CD8-positive, alpha-beta memory T cell (primary cell): ENCODE measurements at regions not wholly inside any gene's neighbourhood (a gene's known extent, or its start where the extent isn't known, plus 50 kb on each side); places are given as distances from the start of the nearest gene placed in this dataset.
"Not testable (repeated sequence)": the region's sequence is repeated elsewhere in the genome, so short reads cannot be mapped to it uniquely, and the experiment has no call there.

Experiments used
- CTCF ChIA-PET: fragments of 350-600 bp; sonication (Branson Sonifier 250); formaldehyde crosslinking; loops from one replicate; lab custom pipeline; 2021; ENCODE audit warnings: antibody characterized with exemption; lab: Charles Lee
- POLR2A ChIA-PET: fragments of 350-600 bp; sonication (Branson Sonifier 250); formaldehyde crosslinking; loops from one replicate; lab custom pipeline; 2021; ENCODE audit warnings: antibody characterized with exemption; lab: Charles Lee
- DNase-seq, 5 donors: peaks; one replicate each; pipeline versions ENCODE4 v3.0.0 to v3.0.0-alpha.2; 2020 to 2022; ENCODE audit warnings: mixed read lengths in 1 of 5
- H3K27ac ChIP-seq: one replicate; pipeline ENCODE4 v1.7.0; 2013; ENCODE audit warnings: low read depth, mild to moderate bottlenecking, low read length, moderate library complexity
- H3K27me3 ChIP-seq: 2 replicates; pipeline ENCODE4 v1.7.0; 2013; ENCODE audit warnings: low read length, mild to moderate bottlenecking; ENCODE audit not compliant: insufficient read depth, poor library complexity, severe bottlenecking
- H3K36me3 ChIP-seq: 2 replicates; pipeline ENCODE4 v1.7.0; 2013; ENCODE audit warnings: mild to moderate bottlenecking, low read length, moderate library complexity; ENCODE audit not compliant: insufficient read depth
- H3K4me1 ChIP-seq: 2 replicates; pipeline ENCODE4 v1.7.0; 2013; ENCODE audit warnings: mild to moderate bottlenecking, low read length, moderate library complexity; ENCODE audit not compliant: insufficient read depth
- H3K4me3 ChIP-seq: 2 replicates; pipeline ENCODE4 v1.7.0; 2013; ENCODE audit warnings: mild to moderate bottlenecking, low read length
- H3K9me3 ChIP-seq: 2 replicates; pipeline ENCODE4 v1.7.0; 2013; ENCODE audit warnings: mild to moderate bottlenecking, low read length
- H3K27ac Mint-ChIP-seq, 8 donors: one replicate each; pipeline ENCODE4 v1.8.0; 2020 to 2021; ENCODE audit warnings: mixed read lengths in 8 of 8, mild to moderate bottlenecking in 6 of 8, inconsistent platforms in 3 of 8, moderate library complexity in 3 of 8
- H3K27me3 Mint-ChIP-seq, 2 donors: one replicate each; pipeline ENCODE4 v1.8.0; 2020 to 2021; ENCODE audit warnings: mixed read lengths in 2 of 2, mild to moderate bottlenecking in 1 of 2, moderate library complexity in 1 of 2
- H3K36me3 Mint-ChIP-seq, 3 donors: one replicate each; pipeline ENCODE4 v1.8.0; 2020 to 2021; ENCODE audit warnings: mixed read lengths in 3 of 3, inconsistent platforms in 1 of 3, mild to moderate bottlenecking in 1 of 3
- H3K4me1 Mint-ChIP-seq, 3 donors: one replicate each; pipeline ENCODE4 v1.8.0; 2020 to 2021; ENCODE audit warnings: mixed read lengths in 3 of 3, inconsistent platforms in 1 of 3, mild to moderate bottlenecking in 1 of 3
- H3K4me3 Mint-ChIP-seq, 7 donors: one replicate each; pipeline ENCODE4 v1.8.0; 2020 to 2021; ENCODE audit warnings: mixed read lengths in 7 of 7, mild to moderate bottlenecking in 6 of 7, moderate library complexity in 4 of 7, inconsistent platforms in 2 of 7
- H3K9me3 Mint-ChIP-seq, 5 donors: one replicate each; pipeline ENCODE4 v1.8.0; 2020 to 2022; ENCODE audit warnings: mixed read lengths in 5 of 5, mild to moderate bottlenecking in 3 of 5, moderate library complexity in 2 of 5, inconsistent platforms in 1 of 5

DNA sequence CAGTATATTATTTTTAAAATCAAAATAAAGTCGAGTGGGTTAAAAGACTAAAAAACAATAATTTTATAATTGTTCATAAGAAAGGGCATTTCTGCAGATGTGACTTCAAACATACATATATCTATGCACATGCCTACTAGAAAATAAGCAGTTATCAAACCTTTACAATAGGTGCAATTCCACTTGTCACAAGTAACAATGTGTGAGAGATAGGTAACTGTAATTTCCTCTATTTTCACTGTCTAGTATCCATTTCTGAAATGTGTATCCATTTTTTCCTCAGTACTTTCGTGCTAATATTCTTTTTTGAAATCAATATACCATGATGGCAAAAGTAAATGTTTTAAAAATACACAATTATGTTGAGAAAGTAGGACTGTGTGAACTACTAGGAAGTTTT lies 96.9 kb upstream of the GNAI1 start:
- no peaks in the 10 kb centered on the region for H3K36me3 Mint-ChIP-seq
- H3K9me3 Mint-ChIP-seq, result peaks cover 0 to 13% (median 8%) of the 10 kb centered on the region in 5 donors
- no peak overlapping the region for H3K27ac Mint-ChIP-seq
- no peaks in the 10 kb centered on the region for H3K27me3 Mint-ChIP-seq
- H3K27me3 ChIP-seq, result no peaks in the 10 kb centered on the region
- CTCF ChIA-PET, result no interaction called here
- H3K9me3 ChIP-seq, result no peaks in the 10 kb centered on the region
- H3K36me3 ChIP-seq, result no peaks in the 10 kb centered on the region
- H3K4me3 ChIP-seq, result no peak overlapping the region
- H3K27ac ChIP-seq, result no peak overlapping the region
- H3K4me1 Mint-ChIP-seq, result no peaks in the 10 kb centered on the region
- POLR2A ChIA-PET, result no interaction called here
- no peak for DNase-seq
- H3K4me1 ChIP-seq, result no peaks in the 10 kb centered on the region
- H3K4me3 Mint-ChIP-seq, result no peak overlapping the region

DNA sequence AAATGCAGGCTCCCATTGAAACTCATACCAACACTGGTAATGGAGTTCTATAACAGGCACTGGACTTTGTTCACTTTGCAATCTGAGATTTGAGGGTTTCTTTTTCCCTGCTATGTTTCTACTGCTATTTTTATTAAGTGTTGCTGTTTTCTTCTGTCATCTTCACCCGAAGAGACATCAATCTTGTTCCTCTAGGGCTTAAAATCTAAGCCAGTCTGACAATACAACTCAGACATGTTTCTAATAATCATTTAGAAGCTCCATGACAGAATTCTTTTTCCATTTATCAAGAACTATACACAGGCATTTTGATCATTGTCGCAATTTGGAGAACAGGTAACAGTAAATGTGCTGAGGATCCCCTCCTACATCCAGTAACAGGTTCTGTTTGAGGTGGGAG lies 98.5 kb upstream of the GNAI1 start:
- H3K36me3 ChIP-seq, result no peaks in the 10 kb centered on the region
- no peaks in the 10 kb centered on the region for H3K4me1 ChIP-seq
- CTCF ChIA-PET, result no interaction called here
- H3K4me3 ChIP-seq, result no peak overlapping the region
- no peaks in the 10 kb centered on the region for H3K4me1 Mint-ChIP-seq
- no peak overlapping the region for H3K27ac Mint-ChIP-seq
- no peaks in the 10 kb centered on the region for H3K27me3 Mint-ChIP-seq
- H3K27ac ChIP-seq, result no peak overlapping the region
- no peaks in the 10 kb centered on the region for H3K36me3 Mint-ChIP-seq
- no peaks in the 10 kb centered on the region for H3K27me3 ChIP-seq
- peaks cover 2 to 11% (median 6%) of the 10 kb centered on the region in 5 donors for H3K9me3 Mint-ChIP-seq
- no peak for DNase-seq
- H3K9me3 ChIP-seq, result no peaks in the 10 kb centered on the region
- POLR2A ChIA-PET, result no interaction called here
- no peak overlapping the region for H3K4me3 Mint-ChIP-seq

DNA sequence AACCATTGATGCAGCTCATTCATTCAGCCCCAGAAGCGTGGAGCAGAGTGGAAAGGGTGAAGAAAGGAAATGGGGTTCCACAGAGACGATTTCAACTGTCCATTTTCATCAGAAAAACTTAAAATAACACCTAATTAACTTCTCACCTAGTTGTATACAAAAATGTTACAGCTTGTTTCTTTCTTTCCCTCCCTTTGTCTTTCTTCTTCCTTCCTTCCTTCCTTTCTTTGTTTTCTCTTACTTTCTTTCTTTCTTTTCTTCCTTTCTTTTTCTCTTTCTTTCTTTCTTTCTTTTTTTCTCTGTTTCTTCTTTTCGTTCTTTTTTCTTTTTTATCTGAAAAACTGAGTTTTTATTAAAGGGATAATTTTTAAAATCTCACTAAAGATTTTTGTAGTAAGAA lies 105.9 kb upstream of the GNAI1 start:
- ChIA-PET CTCF (no interaction called here), POLR2A (no interaction called here)
- no peaks in the 10 kb centered on the region for H3K4me1 Mint-ChIP-seq

GRCh38 chr7:80027611-80028173 lies 106.9 kb upstream of the GNAI1 start:
- no peak overlapping the region for H3K27ac ChIP-seq
- no peak overlapping the region for H3K4me3 ChIP-seq
- H3K4me1 ChIP-seq, result no peaks in the 10 kb centered on the region
- Mint-ChIP-seq H3K36me3 (no peaks in the 10 kb centered on the region), H3K27ac (no peak overlapping the region), H3K4me3 (no peak overlapping the region), H3K27me3 (no peaks in the 10 kb centered on the region), H3K4me1 (no peaks in the 10 kb centered on the region), H3K9me3 (peaks cover 4 to 23% (median 10%) of the 10 kb centered on the region in 5 donors)
- no peak for DNase-seq
- POLR2A ChIA-PET, result no interaction called here
- no peaks in the 10 kb centered on the region for H3K27me3 ChIP-seq
- CTCF ChIA-PET, result no interaction called here
- H3K9me3 ChIP-seq, result no peaks in the 10 kb centered on the region
- no peaks in the 10 kb centered on the region for H3K36me3 ChIP-seq

More for the DNA sequence above, 105.9 kb upstream of the GNAI1 start:
- DNase-seq, result no peak
- Histone ChIP-seq H3K4me3 (no peak overlapping the region), H3K36me3 (no peaks in the 10 kb centered on the region), H3K27me3 (no peaks in the 10 kb centered on the region), H3K4me1 (no peaks in the 10 kb centered on the region), H3K27ac (no peak overlapping the region), H3K9me3 (no peaks in the 10 kb centered on the region)
- no peaks in the 10 kb centered on the region for H3K36me3 Mint-ChIP-seq
- no peaks in the 10 kb centered on the region for H3K27me3 Mint-ChIP-seq
- peaks cover 4 to 16% (median 6%) of the 10 kb centered on the region in 5 donors for H3K9me3 Mint-ChIP-seq
- no peak overlapping the region for H3K4me3 Mint-ChIP-seq
- H3K27ac Mint-ChIP-seq, result no peak overlapping the region

DNA sequence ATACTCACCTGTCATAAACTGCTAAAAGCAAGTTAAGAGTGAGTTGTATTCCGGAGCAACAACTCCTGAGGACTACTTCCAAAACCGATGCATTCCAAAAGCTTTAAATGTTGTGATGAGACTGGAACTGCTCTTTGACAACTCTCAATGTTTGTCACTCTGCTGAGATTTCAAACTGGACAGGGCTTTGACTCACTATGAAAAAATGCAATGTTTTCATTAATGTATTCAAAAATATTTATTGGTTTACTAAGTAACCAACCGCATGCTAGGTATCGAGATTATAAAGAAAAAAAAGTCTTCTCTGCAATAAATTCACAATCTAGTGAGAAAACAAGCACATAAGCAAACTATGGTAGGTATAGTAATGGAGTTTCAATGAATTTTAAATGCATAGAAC lies 107.9 kb upstream of the GNAI1 start:
- H3K4me3 ChIP-seq, result no peak overlapping the region
- H3K4me1 ChIP-seq, result no peaks in the 10 kb centered on the region
- no peaks in the 10 kb centered on the region for H3K27me3 ChIP-seq
- ChIA-PET CTCF (no interaction called here), POLR2A (no interaction called here)
- Mint-ChIP-seq H3K36me3 (no peaks in the 10 kb centered on the region), H3K27me3 (no peaks in the 10 kb centered on the region), H3K27ac (no peak overlapping the region), H3K9me3 (peaks cover 9 to 25% (median 12%) of the 10 kb centered on the region in 5 donors), H3K4me3 (no peak overlapping the region), H3K4me1 (no peaks in the 10 kb centered on the region)
- H3K36me3 ChIP-seq, result no peaks in the 10 kb centered on the region
- DNase-seq, result no peak
- no peak overlapping the region for H3K27ac ChIP-seq
- H3K9me3 ChIP-seq, result no peaks in the 10 kb centered on the region

DNA sequence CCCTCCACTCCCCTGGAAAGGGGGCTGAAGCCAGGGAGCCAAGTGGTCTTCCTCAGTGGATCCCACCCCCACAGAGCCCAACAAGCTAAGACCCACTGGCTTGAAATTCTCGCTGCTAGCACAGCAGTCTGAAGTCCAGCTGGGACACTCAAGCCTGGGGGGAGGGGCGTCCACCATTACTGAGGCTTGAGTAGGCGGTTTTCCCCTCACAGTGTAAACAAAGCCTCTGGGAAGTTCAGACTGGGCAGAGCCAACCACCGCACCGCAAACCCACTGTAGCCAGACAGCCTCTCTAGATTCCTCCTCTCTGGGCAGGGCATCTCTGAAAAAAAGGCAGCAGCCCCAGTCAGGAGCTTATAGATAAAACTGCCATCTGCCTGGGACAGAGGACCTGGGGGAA lies 114.4 kb upstream of the GNAI1 start:
- H3K9me3 ChIP-seq, H3K4me1 ChIP-seq, H3K27me3 ChIP-seq, H3K4me3 ChIP-seq, DNase-seq, CTCF ChIA-PET, H3K4me1 Mint-ChIP-seq, H3K27me3 Mint-ChIP-seq, H3K36me3 ChIP-seq, H3K27ac Mint-ChIP-seq, H3K27ac ChIP-seq, H3K36me3 Mint-ChIP-seq, H3K4me3 Mint-ChIP-seq, POLR2A ChIA-PET: not testable (repeated sequence)
- H3K9me3 Mint-ChIP-seq, result peaks cover 11 to 24% (median 16%) of the 10 kb centered on the region in 5 donors

- DNase-seq, CTCF ChIA-PET, H3K4me1 Mint-ChIP-seq, H3K27me3 Mint-ChIP-seq, H3K4me3 Mint-ChIP-seq, H3K36me3 ChIP-seq, H3K36me3 Mint-ChIP-seq, H3K4me3 ChIP-seq, H3K27me3 ChIP-seq, H3K9me3 ChIP-seq, POLR2A ChIA-PET, H3K4me1 ChIP-seq, H3K27ac ChIP-seq: not testable (repeated sequence)
- H3K9me3 Mint-ChIP-seq, result peaks cover 11 to 22% (median 13%) of the 10 kb centered on the region in 5 donors
- peak overlapping the region in 1 of 8 donors; percentile 86 for H3K27ac Mint-ChIP-seq
Observed at GRCh38 chr7:80019809-80020207, 114.8 kb upstream of the GNAI1 start.

DNA sequence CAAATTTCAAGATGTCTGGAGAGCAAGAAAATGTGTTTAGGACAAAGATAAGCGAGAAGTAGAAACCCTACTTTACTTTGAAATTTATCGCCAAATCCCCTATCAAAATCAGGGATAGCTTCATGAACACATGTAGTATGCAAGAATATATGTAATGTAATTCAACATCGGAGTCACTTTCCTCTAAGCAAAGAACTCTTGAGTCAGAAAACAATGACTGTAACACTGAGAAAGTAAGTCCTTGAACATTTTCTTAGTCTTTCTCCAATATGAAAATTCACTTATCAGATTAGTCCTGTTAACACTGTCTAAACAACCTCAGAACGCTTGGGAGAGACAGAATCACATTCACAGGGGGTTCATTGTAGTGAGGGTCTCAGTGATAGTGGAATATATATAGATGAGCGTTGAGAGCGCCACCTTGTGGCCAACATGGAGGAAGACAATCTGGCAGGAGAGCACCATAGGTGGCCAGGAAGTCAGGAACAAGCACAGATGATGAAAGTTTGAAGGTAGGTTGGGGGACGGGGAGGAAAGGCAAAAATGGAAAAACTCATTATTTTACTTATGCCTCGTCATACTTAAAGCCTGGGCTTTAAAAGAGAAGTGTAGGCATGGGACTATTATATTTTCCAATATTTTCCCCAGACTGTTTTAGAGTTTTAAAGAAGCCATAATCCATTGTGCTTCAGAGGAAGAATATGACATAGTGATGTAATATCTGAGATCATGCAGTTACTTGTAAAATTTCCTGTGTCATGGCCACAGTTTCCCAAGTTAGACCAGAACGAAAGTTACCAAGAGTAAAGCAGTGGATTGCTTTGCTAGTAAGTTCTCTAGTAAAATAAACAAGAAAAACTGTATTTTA lies 115.5 kb upstream of the GNAI1 start:
- Histone ChIP-seq H3K27ac (no peak overlapping the region), H3K27me3 (no peaks in the 10 kb centered on the region), H3K4me1 (no peaks in the 10 kb centered on the region), H3K4me3 (no peak overlapping the region), H3K36me3 (no peaks in the 10 kb centered on the region), H3K9me3 (no peaks in the 10 kb centered on the region)
- Mint-ChIP-seq H3K9me3 (peaks cover 10 to 21% (median 14%) of the 10 kb centered on the region in 5 donors), H3K27me3 (no peaks in the 10 kb centered on the region), H3K36me3 (no peaks in the 10 kb centered on the region), H3K4me1 (no peaks in the 10 kb centered on the region), H3K4me3 (no peak overlapping the region), H3K27ac (no peak overlapping the region)
- ChIA-PET POLR2A (no interaction called here), CTCF (no interaction called here)
- DNase-seq, result peak in 1 of 5 donors; percentile 52
